ENCODE measurements at regions not wholly inside any gene's neighbourhood (a gene's known extent, or its start where the extent isn't known, plus 50 kb on each side); places are given as distances from the start of the nearest gene placed in this dataset.

- no peak for TF ChIP-seq CTCF (IDR thresholded peaks at IDR 0.05)
- TF ChIP-seq ZFX (IDR thresholded peaks at IDR 0.05; ENCODE audit: borderline replicate concordance), result no peak
Measured at GRCh38 chr1:58406301-58407071, 140.0 kb downstream of the OMA1 start.

Data from 22Rv1 (cell line).